A172 (cell line): ENCODE measurements at regions not wholly inside any gene's neighbourhood (a gene's known extent, or its start where the extent isn't known, plus 50 kb on each side); places are given as distances from the start of the nearest gene placed in this dataset.

Source experiments
- DNase-seq: peaks from one replicate; pipeline ENCODE4 v3.0.0-alpha.2; 2015; ENCODE audit warnings: low spot score

GRCh38 chr4:171636606-171637005 is 176.6 kb upstream of the GALNTL6 start:
- no peak for DNase-seq

- DNase-seq: peak; percentile 77
These were observed 183.5 kb upstream of the GALNTL6 start for GRCh38 chr4:171629737-171630136.

GRCh38 chr4:171629182-171629581 is 184.0 kb upstream of the GALNTL6 start:
- no peak for DNase-seq

GRCh38 chr4:171626554-171626953 is 186.7 kb upstream of the GALNTL6 start:
- DNase-seq: no peak

GRCh38 chr4:171622729-171623128 is 190.5 kb upstream of the GALNTL6 start:
- DNase-seq: no peak

GRCh38 chr4:171621646-171622045 is 191.6 kb upstream of the GALNTL6 start:
- DNase-seq: no peak

GRCh38 chr4:171612907-171613306 is 200.3 kb upstream of the GALNTL6 start:
- no peak for DNase-seq

- DNase-seq: no peak
These were observed 210.4 kb upstream of the GALNTL6 start for GRCh38 chr4:171602638-171603355.

GRCh38 chr4:171601091-171601490 is 212.1 kb upstream of the GALNTL6 start:
- DNase-seq: no peak

- no peak for DNase-seq
These were observed 213.6 kb upstream of the GALNTL6 start for GRCh38 chr4:171599628-171600027.

GRCh38 chr4:171594293-171594692 is 218.9 kb upstream of the GALNTL6 start:
- DNase-seq: no peak

GRCh38 chr4:171590716-171591115 is 222.5 kb upstream of the GALNTL6 start:
- no peak for DNase-seq

- no peak for DNase-seq
These were observed 224.4 kb upstream of the GALNTL6 start for GRCh38 chr4:171588764-171589163.

- peak; percentile 2 for DNase-seq
These were observed 225.1 kb upstream of the GALNTL6 start for GRCh38 chr4:171588051-171588545.

GRCh38 chr4:171583790-171584189 is 229.4 kb upstream of the GALNTL6 start:
- no peak for DNase-seq

- DNase-seq: no peak
These were observed 230.1 kb upstream of the GALNTL6 start for GRCh38 chr4:171582961-171583581.

GRCh38 chr4:171573181-171573580 is 240.0 kb upstream of the GALNTL6 start:
- DNase-seq: no peak

GRCh38 chr4:171565130-171565788 is 247.9 kb upstream of the GALNTL6 start:
- DNase-seq: no peak

- no peak for DNase-seq
These were observed 251.8 kb upstream of the GALNTL6 start for GRCh38 chr4:171561419-171561818.

- no peak for DNase-seq
These were observed 259.2 kb upstream of the GALNTL6 start for GRCh38 chr4:171553961-171554360.

GRCh38 chr4:171542640-171543039 is 270.6 kb upstream of the GALNTL6 start:
- no peak for DNase-seq

GRCh38 chr4:171538601-171539100 is 274.6 kb upstream of the GALNTL6 start:
- no peak for DNase-seq

GRCh38 chr4:171534391-171534790 is 278.8 kb upstream of the GALNTL6 start:
- DNase-seq: no peak
